Middle frontal gyrus (tissue), 1 donor: ENCODE measurements at regions not wholly inside any gene's neighbourhood (a gene's known extent, or its start where the extent isn't known, plus 50 kb on each side); places are given as distances from the start of the nearest gene placed in this dataset.
"Not testable (repeated sequence)": the region's sequence is repeated elsewhere in the genome, so short reads cannot be mapped to it uniquely, and the experiment has no call there.

Experiments
- DNase-seq: peaks from one replicate; pipeline ENCODE4 v3.0.0-alpha.2; 2015; ENCODE audit warnings: low spot score; ENCODE audit errors: extremely low spot score

- no peak for DNase-seq
Measured at GRCh38 chr10:121369616-121370015, 228.6 kb downstream of the FGFR2 start.

GRCh38 chr10:121371836-121372235 is 226.4 kb downstream of the FGFR2 start:
- no peak for DNase-seq

- DNase-seq, result no peak
Measured at GRCh38 chr10:121373411-121373810, 224.8 kb downstream of the FGFR2 start.

- no peak for DNase-seq
Measured at GRCh38 chr10:121374121-121374520, 224.1 kb downstream of the FGFR2 start.

- no peak for DNase-seq
Measured at GRCh38 chr10:121375172-121375571, 223.1 kb downstream of the FGFR2 start.

GRCh38 chr10:121378251-121378801 is 219.9 kb downstream of the FGFR2 start:
- DNase-seq, result no peak

- no peak for DNase-seq
Measured at GRCh38 chr10:121379013-121379412, 219.2 kb downstream of the FGFR2 start.

- no peak for DNase-seq
Measured at GRCh38 chr10:121380211-121380610, 218.0 kb downstream of the FGFR2 start.

GRCh38 chr10:121382029-121382520 is 216.2 kb downstream of the FGFR2 start:
- DNase-seq, result not testable (repeated sequence)

- DNase-seq, result no peak
Measured at GRCh38 chr10:121385136-121385535, 213.1 kb downstream of the FGFR2 start.

- no peak for DNase-seq
Measured at GRCh38 chr10:121392657-121393056, 205.6 kb downstream of the FGFR2 start.

- DNase-seq, result no peak
Measured at GRCh38 chr10:121393522-121393921, 204.7 kb downstream of the FGFR2 start.

GRCh38 chr10:121400507-121400906 is 197.7 kb downstream of the FGFR2 start:
- DNase-seq, result not testable (repeated sequence)

- no peak for DNase-seq
Measured at GRCh38 chr10:121403527-121403926, 194.7 kb downstream of the FGFR2 start.

GRCh38 chr10:121404611-121405010 is 193.6 kb downstream of the FGFR2 start:
- no peak for DNase-seq

- no peak for DNase-seq
Measured at GRCh38 chr10:121405096-121405495, 193.1 kb downstream of the FGFR2 start.

GRCh38 chr10:121405549-121405948 is 192.7 kb downstream of the FGFR2 start:
- DNase-seq, result no peak

- no peak for DNase-seq
Measured at GRCh38 chr10:121405953-121406352, 192.3 kb downstream of the FGFR2 start.

GRCh38 chr10:121406823-121407545 is 191.3 kb downstream of the FGFR2 start:
- no peak for DNase-seq

GRCh38 chr10:121409466-121410104 is 188.7 kb downstream of the FGFR2 start:
- no peak for DNase-seq

- no peak for DNase-seq
Measured at GRCh38 chr10:121411004-121411403, 187.2 kb downstream of the FGFR2 start.

- no peak for DNase-seq
Measured at GRCh38 chr10:121413951-121414350, 184.3 kb downstream of the FGFR2 start.
